HG03196 (cell line): ENCODE measurements at regions not wholly inside any gene's neighbourhood (a gene's known extent, or its start where the extent isn't known, plus 50 kb on each side); places are given as distances from the start of the nearest gene placed in this dataset.

Experiments used
- ATAC-seq: cut with Tn5 transposase; IDR thresholded peaks from one replicate; pipeline ENCODE4 v1.9.1; 2021; ENCODE audit not compliant: unreplicated experiment

DNA sequence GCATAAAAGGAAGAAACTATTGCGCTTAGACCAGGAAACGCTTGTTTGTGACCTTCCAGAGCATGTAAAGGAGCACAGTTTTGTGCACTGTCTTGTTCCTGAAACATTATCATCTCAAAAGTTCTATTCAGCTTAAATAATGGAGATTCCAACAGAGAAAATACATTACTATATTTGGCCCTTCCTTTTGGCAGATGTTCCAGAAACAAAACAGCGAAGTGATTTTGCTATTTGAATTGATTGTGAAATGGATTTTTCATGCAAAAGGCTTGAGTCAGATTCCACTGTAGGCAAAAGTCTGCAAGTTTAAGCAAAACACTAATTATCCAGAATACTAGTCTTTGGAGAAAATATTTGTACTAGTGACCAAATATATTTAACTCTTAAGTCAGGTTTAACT lies 80.3 kb upstream of the PTBP2 start:
- no peak for ATAC-seq

DNA sequence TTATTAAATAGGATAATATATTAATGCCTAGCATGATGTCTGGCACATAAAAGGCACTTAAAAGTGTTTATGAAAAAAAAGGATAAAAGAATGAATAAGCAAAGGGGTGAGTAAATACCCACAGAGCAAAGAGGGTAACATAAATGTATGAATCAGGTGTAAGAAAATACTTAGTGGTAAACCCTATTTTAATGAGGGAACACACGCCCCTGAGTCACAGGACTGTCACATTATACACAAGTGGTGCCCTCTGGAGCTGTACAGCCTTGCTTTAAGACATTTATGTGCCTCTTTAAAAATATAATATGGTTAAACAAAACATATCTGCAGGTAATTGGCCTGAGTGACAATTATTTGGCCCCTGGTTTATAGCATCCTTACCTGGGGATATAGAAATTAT lies 78.1 kb upstream of the PTBP2 start:
- ATAC-seq, result no peak

DNA sequence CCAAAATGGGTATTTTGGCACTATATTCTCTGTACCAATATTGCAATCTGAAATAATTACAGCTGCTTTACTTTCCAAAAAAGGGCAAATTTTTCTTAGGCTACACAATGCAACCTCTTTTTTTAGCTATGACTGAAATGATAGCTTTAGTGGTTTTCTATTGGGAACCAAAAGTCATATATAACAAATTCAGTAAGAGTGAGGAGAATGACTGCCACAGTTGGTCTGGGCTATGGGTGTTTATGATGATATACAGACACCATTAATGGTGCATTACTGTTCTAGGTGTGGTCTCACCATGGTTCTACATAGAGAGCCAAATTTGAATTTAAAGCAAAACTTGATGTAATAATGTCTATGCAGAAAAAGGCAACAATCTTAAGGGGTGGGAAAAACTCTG lies 72.3 kb upstream of the PTBP2 start:
- ATAC-seq, result no peak

DNA sequence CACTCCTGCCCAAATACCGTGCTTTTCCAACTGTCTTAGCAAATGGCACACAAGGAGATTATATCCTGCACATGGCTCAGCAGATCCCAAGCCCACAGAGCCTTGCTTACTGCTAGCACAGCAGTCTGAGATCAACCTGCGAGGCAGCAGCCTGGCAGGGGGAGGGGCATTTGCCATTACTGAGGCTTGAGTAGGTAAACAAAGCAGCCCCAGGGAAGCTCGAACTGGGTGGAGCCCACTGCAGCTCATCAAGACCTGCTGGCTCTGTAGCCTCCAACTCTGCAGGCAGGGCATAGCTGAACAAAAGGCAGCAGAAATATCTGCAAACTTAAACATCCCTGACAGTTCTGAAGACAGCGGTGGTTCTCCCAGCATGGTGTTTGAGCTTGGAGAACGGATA lies 70.1 kb upstream of the PTBP2 start:
- ATAC-seq, result no peak

DNA sequence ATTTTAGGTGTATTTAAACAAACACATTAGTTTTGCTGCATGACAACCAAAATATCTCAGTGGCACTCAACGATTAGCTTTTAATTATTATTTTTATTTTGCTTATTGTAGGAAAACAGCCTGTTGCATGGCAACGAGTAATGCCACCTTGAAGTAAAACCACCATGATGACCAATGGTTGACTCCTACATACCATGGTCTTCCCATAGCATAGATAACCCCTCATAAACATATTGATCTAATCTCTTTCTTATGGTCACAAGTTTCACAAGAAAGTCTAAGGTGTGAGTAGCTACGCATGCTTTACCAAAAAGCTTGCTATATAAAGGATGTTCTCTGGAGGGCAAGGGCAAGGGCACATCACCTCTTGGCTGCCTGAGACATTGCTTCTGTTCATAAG lies 61.5 kb upstream of the PTBP2 start:
- ATAC-seq, result no peak

DNA sequence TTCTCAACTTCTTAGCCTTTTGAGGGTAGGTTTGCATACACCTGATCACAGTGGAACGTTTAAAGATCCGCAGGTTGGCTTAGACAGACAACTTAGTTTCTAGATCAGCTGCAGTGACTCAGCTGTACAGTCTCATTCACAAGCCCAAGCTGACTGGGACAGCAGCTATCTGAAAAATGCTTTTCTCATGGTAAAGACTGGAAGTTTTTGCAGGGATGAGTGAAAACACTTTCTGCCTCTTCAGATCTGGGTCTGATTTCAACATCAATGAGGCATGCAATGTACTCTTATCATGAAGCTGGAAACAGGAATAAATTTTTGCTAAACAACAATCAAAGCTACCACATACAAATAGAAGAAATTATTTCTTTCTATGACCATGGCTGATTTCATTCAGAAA lies 61.1 kb upstream of the PTBP2 start:
- no peak for ATAC-seq
